MM.1S (cell line): ENCODE measurements at regions not wholly inside any gene's neighbourhood (a gene's known extent, or its start where the extent isn't known, plus 50 kb on each side); places are given as distances from the start of the nearest gene placed in this dataset.
"Not testable (repeated sequence)": the region's sequence is repeated elsewhere in the genome, so short reads cannot be mapped to it uniquely, and the experiment has no call there.

ENCODE experiments used
- EZH2 ChIP-seq: fragments of 300-600 bp; sonication (generic); optimal IDR thresholded peaks from 2 replicates; pipeline ENCODE3; 2017; ENCODE audit warnings: low read depth, mild to moderate bottlenecking, antibody characterized with exemption, low read length, mixed read lengths
- TF ChIP-seq, protein P1 (sequence below): fragments of 300-600 bp; sonication (generic); IDR thresholded peaks from 2 replicates; pipeline ENCODE4 v1.5.1; 2016; ENCODE audit warnings: antibody characterized with exemption, low read length, mixed read lengths

DNA sequence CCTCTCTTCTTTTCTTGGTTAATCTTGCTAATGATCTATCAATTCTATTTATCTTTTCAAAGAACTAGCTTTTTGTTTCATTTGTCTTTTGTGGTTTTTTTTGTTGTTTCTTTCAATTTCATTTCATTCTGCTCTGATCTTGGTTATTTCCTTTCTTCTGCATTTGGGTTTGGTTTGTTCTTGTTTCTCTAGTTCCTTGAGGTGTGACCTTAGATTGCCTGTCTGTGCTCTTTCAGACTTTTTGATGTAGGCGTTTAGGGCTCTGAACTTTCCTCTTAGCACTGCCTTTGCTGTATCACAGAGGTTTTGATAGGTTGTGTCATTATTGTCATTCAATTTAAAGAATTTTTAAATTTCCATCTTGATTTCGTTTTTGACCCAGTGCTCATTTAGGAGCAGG, 180.1 kb downstream of the TM2D1 start:
- TF ChIP-seq, protein P1, sequence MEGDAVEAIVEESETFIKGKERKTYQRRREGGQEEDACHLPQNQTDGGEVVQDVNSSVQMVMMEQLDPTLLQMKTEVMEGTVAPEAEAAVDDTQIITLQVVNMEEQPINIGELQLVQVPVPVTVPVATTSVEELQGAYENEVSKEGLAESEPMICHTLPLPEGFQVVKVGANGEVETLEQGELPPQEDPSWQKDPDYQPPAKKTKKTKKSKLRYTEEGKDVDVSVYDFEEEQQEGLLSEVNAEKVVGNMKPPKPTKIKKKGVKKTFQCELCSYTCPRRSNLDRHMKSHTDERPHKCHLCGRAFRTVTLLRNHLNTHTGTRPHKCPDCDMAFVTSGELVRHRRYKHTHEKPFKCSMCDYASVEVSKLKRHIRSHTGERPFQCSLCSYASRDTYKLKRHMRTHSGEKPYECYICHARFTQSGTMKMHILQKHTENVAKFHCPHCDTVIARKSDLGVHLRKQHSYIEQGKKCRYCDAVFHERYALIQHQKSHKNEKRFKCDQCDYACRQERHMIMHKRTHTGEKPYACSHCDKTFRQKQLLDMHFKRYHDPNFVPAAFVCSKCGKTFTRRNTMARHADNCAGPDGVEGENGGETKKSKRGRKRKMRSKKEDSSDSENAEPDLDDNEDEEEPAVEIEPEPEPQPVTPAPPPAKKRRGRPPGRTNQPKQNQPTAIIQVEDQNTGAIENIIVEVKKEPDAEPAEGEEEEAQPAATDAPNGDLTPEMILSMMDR, result not testable (repeated sequence)
- TF ChIP-seq EZH2, result not testable (repeated sequence)
